NB4 (cell line): ENCODE measurements at regions not wholly inside any gene's neighbourhood (a gene's known extent, or its start where the extent isn't known, plus 50 kb on each side); places are given as distances from the start of the nearest gene placed in this dataset.

Source experiments
- CTCF ChIP-seq: IDR thresholded peaks from one replicate; pipeline ENCODE4 v1.5.1; 2012; ENCODE audit warnings: low read depth, low read length
- POLR2A ChIP-seq: IDR thresholded peaks from 2 replicates; pipeline ENCODE4 v1.6.1; 2011; ENCODE audit warnings: mild to moderate bottlenecking; ENCODE audit not compliant: insufficient read length; ENCODE audit errors: extremely low read depth

GRCh38 chr14:25521616-25522015 lies 471.7 kb upstream of the STXBP6 start:
- no peak for TF ChIP-seq POLR2A
- no peak for TF ChIP-seq CTCF
